ENCODE measurements at regions not wholly inside any gene's neighbourhood (a gene's known extent, or its start where the extent isn't known, plus 50 kb on each side); places are given as distances from the start of the nearest gene placed in this dataset.

DNA sequence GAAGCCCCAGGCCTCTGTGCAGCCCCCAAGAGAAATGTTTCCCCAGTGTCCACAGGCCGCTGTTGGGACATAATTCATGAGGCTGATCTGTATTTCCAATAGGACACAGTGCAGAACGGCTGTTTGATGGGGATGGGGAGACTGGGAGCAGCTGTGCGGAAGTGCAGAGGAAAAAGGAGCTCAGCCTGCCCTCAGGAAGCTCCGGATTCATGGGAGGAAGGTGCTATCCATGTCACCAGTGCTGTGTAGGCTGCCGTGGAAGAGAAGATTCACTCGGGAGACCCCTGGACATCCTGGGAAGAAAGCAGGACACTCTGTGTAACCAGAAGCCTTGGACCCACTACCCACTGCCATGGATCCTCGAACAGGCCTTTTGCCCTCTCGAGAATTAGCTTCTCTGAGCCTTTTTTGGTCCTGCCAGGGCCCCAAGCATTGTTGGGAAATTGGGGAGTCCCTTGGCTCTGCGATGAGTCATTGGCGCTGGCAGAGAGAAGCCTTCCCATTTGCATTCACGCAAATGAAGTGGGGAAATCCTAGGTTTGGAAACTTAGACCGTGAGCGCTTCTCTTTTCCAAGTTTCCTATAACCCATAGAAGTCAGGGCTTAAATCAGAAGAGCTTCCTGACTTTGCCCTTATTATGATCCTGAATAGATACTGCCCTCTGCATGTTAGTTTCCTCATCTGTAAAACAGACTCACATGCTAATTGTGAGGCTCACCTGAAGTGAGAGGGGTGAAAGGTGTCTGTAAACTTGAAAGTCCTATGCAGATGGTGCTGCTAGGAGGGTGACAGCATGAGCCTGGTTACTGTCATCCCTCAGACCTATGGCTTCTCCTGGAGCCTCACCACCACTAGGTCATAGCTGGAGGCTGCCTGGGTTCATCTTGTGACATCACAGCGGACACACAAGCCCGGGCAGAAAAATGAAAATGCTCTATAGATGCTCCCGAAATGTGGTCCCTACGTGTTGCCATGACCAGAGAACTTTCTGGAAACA lies 229.2 kb upstream of the B3GAT1 start:
- TF ChIP-seq, protein P1, sequence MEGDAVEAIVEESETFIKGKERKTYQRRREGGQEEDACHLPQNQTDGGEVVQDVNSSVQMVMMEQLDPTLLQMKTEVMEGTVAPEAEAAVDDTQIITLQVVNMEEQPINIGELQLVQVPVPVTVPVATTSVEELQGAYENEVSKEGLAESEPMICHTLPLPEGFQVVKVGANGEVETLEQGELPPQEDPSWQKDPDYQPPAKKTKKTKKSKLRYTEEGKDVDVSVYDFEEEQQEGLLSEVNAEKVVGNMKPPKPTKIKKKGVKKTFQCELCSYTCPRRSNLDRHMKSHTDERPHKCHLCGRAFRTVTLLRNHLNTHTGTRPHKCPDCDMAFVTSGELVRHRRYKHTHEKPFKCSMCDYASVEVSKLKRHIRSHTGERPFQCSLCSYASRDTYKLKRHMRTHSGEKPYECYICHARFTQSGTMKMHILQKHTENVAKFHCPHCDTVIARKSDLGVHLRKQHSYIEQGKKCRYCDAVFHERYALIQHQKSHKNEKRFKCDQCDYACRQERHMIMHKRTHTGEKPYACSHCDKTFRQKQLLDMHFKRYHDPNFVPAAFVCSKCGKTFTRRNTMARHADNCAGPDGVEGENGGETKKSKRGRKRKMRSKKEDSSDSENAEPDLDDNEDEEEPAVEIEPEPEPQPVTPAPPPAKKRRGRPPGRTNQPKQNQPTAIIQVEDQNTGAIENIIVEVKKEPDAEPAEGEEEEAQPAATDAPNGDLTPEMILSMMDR (IDR thresholded peaks at IDR 0.05): no peak
- TF ChIP-seq REST (IDR thresholded peaks at IDR 0.05; ENCODE audit: insufficient read depth in 1 of 2, low read depth in 2 of 2, low read length in 1 of 2) (no peak), SIN3A (IDR thresholded peaks at IDR 0.05; ENCODE audit: borderline replicate concordance, insufficient read depth, low read depth, low read length) (no peak), POLR2AphosphoS5 (IDR thresholded peaks at IDR 0.05; ENCODE audit: low read depth, low read length) (no peak)

Measured in Panc1 (cell line).